ENCODE measurements at regions not wholly inside any gene's neighbourhood (a gene's known extent, or its start where the extent isn't known, plus 50 kb on each side); places are given as distances from the start of the nearest gene placed in this dataset.

- no peak overlapping the region for H3K27ac ChIP-seq (ENCODE audit: low read length)
- TF ChIP-seq POLR2AphosphoS5 (IDR thresholded peaks at IDR 0.05; ENCODE audit: low read depth, low read length), result no peak
- no peak for TF ChIP-seq TCF7L2 (IDR thresholded peaks at IDR 0.05; ENCODE audit: low read depth, low read length)
- no peak for TF ChIP-seq SIN3A (IDR thresholded peaks at IDR 0.05; ENCODE audit: borderline replicate concordance, insufficient read depth, low read depth, low read length)
- TF ChIP-seq CTCF (IDR thresholded peaks at IDR 0.05), result no peak
- TF ChIP-seq REST (IDR thresholded peaks at IDR 0.05; ENCODE audit: insufficient read depth in 1 of 2, low read depth in 2 of 2, low read length in 1 of 2), result no peak
- DNase-seq (ENCODE audit: low read depth, low spot score) (no peak), ATAC-seq (no peak)
- no peak overlapping the region for H3K4me3 ChIP-seq (ENCODE audit: low read depth in 2 of 2, low read length in 2 of 2)
- H3K9me3 ChIP-seq (ENCODE audit: control insufficient read depth, insufficient read depth, low read depth, low read length), result 0 out of 2 replicates have a peak, but pooled peaks cover 3% of the 10 kb centered on the region
- in situ Hi-C loops (cut with HindIII; ENCODE audit: low pct_unique_long_range_greater_than_20kb, low sequenced_read_pairs), result no loop called here
- ChIA-PET CTCF (no interaction called here), POLR2A (interaction anchor here (0.6 kb wide), 1 partner anchor 24 kb away, joined by 4 read pairs; no protein-coding TSS in a partner anchor)
- no peaks in the 10 kb centered on the region for H3K36me3 ChIP-seq (ENCODE audit: control insufficient read depth, insufficient read depth, low read length)
- no TSS peak for BruUV-seq (replicated peaks)
- intact Hi-C loops (cut with micrococcal nuclease; ENCODE audit: unreplicated experiment), result no loop called here
- no peaks in the 10 kb centered on the region for H3K4me1 ChIP-seq (ENCODE audit: control insufficient read depth, insufficient read depth, low read length)
- H3K27me3 ChIP-seq (ENCODE audit: control insufficient read depth, insufficient read depth, low read length), result no peaks in the 10 kb centered on the region
Measured at GRCh38 chr2:180443888-180444287, 436.8 kb upstream of the CWC22 start.

DNA sequence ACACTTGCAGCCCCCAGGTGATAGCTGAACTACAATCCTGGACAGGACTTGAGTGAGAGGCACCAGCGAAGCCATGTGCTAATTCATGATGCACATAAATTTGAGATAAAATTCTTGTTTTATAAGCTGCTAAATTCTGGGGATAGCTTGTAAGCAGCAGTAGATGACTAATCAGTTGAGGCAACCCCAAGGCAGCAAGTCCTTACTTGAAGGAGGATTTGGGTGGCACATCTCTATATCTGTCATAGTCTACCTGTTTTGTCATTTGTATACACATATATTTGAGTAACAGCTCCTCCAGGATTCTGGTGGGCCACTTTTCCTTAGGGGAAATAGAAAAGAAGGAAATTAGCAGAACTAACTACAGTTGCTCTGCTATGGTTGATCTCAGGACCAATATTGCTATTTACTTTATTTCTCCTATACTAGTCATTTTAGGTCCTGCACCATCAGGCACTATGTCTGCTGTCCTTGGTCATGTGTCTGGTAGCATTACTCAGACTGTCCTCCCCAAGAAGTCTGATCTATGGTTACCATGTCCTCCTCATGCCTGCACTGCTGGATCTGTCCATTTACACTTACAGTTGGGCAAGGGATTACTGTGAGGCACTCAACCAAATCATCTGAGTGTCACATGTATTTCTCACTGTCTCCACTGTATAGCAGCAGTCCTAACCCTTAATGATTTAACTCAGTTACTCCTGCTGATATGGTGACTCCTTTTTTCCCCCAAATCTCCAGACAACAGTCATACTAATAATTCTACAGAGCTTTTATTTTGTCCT is 436.0 kb upstream of the CWC22 start:
- no TSS peak for BruUV-seq (replicated peaks)
- H3K27ac ChIP-seq (ENCODE audit: low read length), result no peak overlapping the region
- ATAC-seq (no peak), DNase-seq (ENCODE audit: low read depth, low spot score) (no peak)
- H3K4me3 ChIP-seq (ENCODE audit: low read depth in 2 of 2, low read length in 2 of 2), result no peak overlapping the region
- no peaks in the 10 kb centered on the region for H3K4me1 ChIP-seq (ENCODE audit: control insufficient read depth, insufficient read depth, low read length)
- intact Hi-C loops (cut with micrococcal nuclease; ENCODE audit: unreplicated experiment), result no loop called here
- no peak for TF ChIP-seq POLR2AphosphoS5 (IDR thresholded peaks at IDR 0.05; ENCODE audit: low read depth, low read length)
- no peak for TF ChIP-seq SIN3A (IDR thresholded peaks at IDR 0.05; ENCODE audit: borderline replicate concordance, insufficient read depth, low read depth, low read length)
- TF ChIP-seq CTCF (IDR thresholded peaks at IDR 0.05), result no peak
- no peak for TF ChIP-seq TCF7L2 (IDR thresholded peaks at IDR 0.05; ENCODE audit: low read depth, low read length)
- no peak for TF ChIP-seq REST (IDR thresholded peaks at IDR 0.05; ENCODE audit: insufficient read depth in 1 of 2, low read depth in 2 of 2, low read length in 1 of 2)
- no peaks in the 10 kb centered on the region for H3K36me3 ChIP-seq (ENCODE audit: control insufficient read depth, insufficient read depth, low read length)
- ChIA-PET CTCF (no interaction called here), POLR2A (no interaction called here)
- in situ Hi-C loops (cut with HindIII; ENCODE audit: low pct_unique_long_range_greater_than_20kb, low sequenced_read_pairs), result no loop called here
- 0 out of 2 replicates have a peak, but pooled peaks cover 3% of the 10 kb centered on the region for H3K9me3 ChIP-seq (ENCODE audit: control insufficient read depth, insufficient read depth, low read depth, low read length)
- H3K27me3 ChIP-seq (ENCODE audit: control insufficient read depth, insufficient read depth, low read length), result no peaks in the 10 kb centered on the region
